Tongue (tissue), 1 donor: ENCODE measurements at regions not wholly inside any gene's neighbourhood (a gene's known extent, or its start where the extent isn't known, plus 50 kb on each side); places are given as distances from the start of the nearest gene placed in this dataset.
"Not testable (repeated sequence)": the region's sequence is repeated elsewhere in the genome, so short reads cannot be mapped to it uniquely, and the experiment has no call there.

ENCODE experiments used
- DNase-seq: peaks from one replicate; pipeline ENCODE4 v3.0.0-alpha.2; 2015

- DNase-seq = no peak
Observed at GRCh38 chr12:82300611-82301010, 57.6 kb downstream of the CCDC59 start.

DNA sequence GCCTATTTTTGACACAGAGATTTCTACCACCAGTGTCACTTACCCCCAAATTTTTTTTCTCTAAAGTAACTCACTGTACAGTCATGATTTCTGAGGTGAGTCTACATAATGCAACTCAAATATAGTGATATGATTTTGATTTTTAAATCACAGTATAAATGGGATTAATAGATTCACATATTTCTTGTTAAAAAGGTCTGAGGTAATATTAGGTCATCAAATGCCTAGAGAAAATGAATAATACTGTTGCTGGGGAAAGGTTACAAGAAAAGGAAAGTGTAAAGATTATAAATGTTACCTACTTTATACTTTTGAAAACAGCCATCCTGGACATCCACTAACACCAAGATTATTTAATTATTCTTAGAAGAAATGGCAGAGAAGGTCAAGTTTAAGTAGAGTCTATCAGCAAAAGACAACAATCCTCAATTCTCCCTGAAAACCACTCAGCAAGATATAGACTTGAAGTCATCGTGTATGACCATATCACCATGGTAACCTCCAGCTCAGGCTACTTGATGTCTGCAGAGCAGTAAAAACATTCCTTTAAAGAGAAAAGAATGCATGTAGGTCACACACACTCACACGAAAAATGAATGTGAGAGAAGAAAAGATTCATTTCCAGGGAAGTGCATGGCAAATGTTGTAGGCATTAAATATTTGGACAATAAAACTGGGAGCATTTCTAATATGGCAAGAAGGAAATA lies 58.7 kb downstream of the CCDC59 start:
- no peak for DNase-seq

GRCh38 chr12:82290415-82290814 lies 67.8 kb downstream of the CCDC59 start:
- DNase-seq = no peak

DNA sequence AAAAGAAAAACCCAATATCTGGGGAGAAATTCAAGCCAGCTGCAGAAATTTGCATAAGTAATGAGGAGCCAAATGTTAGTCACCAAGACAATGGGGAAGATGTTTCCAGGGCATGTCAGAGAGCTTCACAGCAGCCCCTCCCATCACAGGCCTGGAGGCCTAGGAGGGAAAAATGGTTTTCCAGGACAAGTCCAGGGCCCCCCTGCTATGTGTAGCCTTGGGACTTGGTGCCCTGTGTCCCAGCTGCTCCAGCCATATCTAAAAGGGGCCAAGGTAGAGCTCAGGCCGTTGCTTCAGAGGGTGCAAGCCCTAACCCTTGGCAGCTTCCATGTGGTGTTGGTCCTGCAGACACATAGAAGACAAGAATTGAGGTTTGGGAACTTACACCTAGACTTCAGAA lies 76.9 kb downstream of the CCDC59 start:
- not testable (repeated sequence) for DNase-seq

- DNase-seq = no peak
Observed at GRCh38 chr12:82279536-82280058, 78.6 kb downstream of the CCDC59 start.

DNA sequence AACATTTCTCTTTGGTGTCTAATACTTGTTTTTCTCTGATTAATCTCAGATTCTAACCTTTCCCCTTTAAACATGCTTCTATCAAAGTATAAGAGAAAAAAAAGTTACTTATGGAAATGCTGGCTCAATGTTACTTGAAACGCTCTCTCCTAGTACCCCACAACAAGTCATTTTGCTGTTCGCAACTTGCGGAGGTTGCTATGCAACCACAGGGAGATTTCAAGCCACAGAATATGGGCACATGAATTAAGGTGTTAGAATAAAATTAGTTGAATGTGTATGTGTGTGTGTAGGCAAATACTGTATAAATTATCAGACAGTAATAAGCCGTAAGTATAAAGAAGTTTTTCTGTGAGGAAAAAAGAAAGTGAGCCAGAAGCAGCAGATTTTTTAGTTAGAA lies 80.6 kb downstream of the CCDC59 start:
- no peak for DNase-seq

DNA sequence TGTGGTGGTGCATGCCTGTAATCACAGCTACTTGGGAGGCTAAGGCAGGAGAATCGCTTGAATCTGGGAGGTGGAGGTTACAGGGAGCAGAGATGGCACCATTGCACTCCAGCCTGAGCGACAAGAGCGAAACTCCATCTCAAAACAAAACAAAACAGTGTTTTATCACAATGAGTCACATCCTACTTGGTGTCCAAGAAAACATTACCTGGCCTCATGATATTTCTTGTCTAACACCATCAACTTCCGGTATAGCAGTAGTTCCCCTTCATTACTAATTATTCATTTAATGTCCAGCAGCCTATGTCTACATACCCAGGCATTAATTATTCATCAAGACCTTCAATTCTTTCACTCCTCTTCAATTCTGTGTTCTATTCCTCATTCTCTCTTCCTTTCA lies 115.5 kb downstream of the CCDC59 start:
- no peak for DNase-seq

GRCh38 chr12:82225871-82226270 lies 132.3 kb downstream of the CCDC59 start:
- DNase-seq = no peak

- no peak for DNase-seq
Observed at GRCh38 chr12:82223426-82223825, 134.8 kb downstream of the CCDC59 start.

GRCh38 chr12:82216475-82216874 lies 141.7 kb downstream of the CCDC59 start:
- no peak for DNase-seq

- no peak for DNase-seq
Observed at GRCh38 chr12:82213761-82214160, 144.4 kb downstream of the CCDC59 start.

DNA sequence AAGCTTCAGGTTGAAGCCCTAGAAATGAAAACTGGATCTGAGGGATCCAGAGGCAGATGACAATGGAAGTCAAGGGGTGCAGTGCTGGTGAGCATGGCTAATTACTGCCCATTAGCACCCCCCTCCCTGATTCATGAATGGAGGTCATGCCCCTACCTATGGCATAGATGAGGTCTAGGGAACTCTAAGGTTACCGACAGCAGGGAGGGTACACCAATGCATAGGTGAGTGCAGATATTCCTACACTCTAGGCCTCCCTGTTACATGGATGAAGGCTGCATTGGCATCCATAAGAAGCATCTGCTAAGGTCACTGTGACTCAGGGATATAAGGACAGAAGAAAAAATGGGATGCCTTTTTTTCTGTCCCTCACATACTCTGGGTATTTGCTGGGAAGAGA lies 147.3 kb downstream of the CCDC59 start:
- DNase-seq = no peak

GRCh38 chr12:82209533-82209932 lies 148.7 kb downstream of the CCDC59 start:
- DNase-seq = no peak

DNA sequence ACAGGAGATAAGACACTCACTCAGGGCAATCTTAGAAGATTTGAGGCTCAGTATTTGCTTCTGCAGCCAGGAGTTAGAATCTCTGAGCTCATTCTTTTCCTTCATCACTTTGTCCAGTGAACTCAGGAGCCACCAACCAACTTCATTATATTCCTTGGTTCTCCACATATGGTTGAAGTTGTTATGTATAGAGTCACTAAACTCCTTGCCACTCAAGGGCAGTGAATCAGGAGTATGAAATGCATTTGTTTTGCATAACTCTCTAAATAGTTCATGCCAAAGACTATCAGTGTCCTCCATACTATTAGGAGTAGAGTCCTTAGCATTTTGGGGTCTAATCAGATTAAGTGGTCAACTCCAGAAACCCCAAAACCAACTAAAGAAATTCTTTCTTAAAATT lies 150.6 kb downstream of the CCDC59 start:
- DNase-seq = no peak

DNA sequence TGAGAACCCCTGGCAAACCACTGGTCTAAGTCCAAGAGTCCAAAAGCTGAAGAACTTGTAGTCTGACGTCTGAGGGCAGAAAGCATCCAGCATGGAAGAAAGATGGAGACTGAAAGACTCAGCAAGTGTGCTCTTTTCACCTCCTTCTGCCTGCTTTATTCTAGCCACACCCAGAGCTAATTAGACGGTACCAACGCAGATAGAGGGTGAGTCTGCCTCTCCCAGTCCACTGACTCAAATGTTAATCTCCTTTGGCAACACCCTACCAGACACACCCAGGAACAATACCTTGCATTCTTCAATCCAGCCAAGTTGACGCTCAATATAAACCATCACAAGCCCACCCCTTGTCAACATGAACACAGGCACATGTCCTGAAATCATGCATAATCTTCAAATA lies 155.1 kb downstream of the CCDC59 start:
- no peak for DNase-seq

DNA sequence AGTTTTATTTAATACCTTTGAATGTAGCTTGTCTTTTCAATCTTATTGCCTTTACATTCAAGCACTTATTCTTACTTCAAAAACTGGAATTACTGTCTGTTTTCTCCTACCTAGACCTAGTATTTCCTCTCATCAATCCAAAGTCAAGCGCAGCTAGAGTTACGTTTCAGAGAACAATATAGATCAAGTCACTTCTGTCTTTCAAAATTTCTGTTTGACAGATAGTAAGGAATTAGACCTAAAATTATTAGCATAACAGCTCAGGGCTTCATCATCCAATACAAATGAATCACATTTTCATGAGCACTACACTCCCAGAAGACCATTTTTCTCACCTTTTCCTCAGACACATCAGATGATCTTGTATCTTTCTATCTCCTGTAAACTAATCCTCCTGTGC lies 170.6 kb downstream of the CCDC59 start:
- DNase-seq = no peak

- DNase-seq = no peak
Observed at GRCh38 chr12:82187011-82187410, 171.2 kb downstream of the CCDC59 start.

DNA sequence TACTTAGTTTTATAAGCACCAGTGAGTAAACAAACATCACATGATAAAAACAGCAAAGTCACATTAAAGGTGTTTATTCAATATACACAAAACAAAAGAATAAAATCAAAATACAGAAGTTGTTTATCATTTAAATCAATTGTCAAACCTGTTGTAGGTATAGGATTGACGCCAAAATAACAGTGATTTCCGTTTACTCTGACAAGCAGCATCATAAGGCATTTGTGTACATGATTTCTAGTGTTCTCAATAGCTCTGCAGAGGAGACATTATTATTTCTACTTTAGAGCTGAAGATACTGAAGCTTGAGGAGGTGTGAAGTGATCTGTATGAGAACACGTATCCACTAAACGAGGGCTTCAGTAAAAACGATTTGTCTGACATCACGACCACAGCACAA lies 171.9 kb downstream of the CCDC59 start:
- no peak for DNase-seq

DNA sequence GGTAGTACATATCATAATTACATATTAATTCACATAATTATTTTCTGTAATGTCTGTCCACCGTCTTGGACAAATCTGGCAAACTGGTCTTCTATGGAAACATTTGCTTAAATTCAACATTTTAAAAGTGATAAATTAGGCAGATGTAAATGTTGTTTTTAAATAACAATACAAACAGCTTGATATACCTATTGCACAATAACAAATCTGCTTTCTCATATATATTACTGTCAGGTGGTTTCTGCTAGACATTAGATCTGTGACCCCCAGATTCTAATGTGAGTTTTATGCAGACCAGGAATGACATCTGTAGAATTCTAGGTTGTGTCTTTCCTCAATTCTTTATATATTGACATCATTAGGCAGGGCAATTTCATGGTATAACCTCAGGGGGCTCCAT lies 173.3 kb downstream of the CCDC59 start:
- DNase-seq = no peak

- DNase-seq = no peak
Observed at GRCh38 chr12:82182601-82183190, 175.5 kb downstream of the CCDC59 start.

GRCh38 chr12:82176761-82177490 lies 181.3 kb downstream of the CCDC59 start:
- peak; percentile 11 for DNase-seq

DNA sequence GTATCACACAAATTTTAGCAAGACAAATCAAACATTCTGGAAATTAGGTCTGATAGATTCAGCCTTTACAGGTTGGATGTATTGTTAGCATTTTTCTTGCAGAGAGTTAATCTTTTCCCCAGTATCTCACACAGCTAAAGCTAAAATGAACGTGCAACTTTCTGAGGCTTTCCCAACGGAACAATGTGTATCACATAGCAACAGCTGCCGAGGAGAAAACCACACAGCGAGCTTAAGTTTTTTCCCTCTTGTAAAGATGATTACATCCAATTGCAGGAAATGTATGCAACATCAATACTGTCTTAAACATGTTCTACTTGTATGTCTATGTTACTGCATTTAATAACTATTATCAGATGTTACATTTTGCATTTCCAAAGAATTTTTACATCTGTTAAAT lies 182.2 kb downstream of the CCDC59 start:
- peak; percentile 74 for DNase-seq

- DNase-seq = peak; percentile 72
Observed at GRCh38 chr12:82174936-82175335, 183.3 kb downstream of the CCDC59 start.

DNA sequence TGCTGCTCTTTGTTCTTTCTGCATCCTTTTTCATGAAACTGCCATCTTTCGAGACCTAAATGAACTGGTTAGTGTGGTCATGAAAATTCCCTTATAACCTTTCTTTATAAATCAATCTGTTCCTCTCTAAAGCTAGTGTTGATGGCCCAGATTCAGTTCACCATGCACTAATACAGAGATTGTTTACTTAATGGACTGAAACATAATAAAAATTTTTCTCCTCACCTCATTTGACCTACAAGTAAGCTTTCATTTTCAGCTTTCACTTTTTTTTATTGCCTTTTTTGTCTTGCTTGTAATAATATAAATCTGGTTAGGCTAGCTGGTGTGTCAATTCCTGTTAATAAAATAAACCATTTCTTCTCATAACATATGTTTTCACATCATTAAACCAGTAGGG lies 183.8 kb downstream of the CCDC59 start:
- DNase-seq = no peak
